Ovary (tissue), 7 donors: ENCODE measurements at regions not wholly inside any gene's neighbourhood (a gene's known extent, or its start where the extent isn't known, plus 50 kb on each side); places are given as distances from the start of the nearest gene placed in this dataset.

Experiments used
- DNase-seq, 5 donors: peaks; one replicate each; pipeline ENCODE4 v3.0.0-alpha.2; 2019 to 2020
- H3K27ac ChIP-seq, 2 donors: fragments of 200-600 bp; one replicate each; pipeline versions ENCODE4 v1.5.1 to v1.8.0; 2019 to 2022
- H3K27me3 ChIP-seq: fragments of 200-600 bp; one replicate; pipeline ENCODE4 v1.8.0; 2022
- H3K36me3 ChIP-seq: fragments of 200-600 bp; sonication (generic); one replicate; pipeline ENCODE4 v1.5.1; 2019
- H3K4me1 ChIP-seq: one replicate; pipeline ENCODE4 v1.8.1; 2013; ENCODE audit warnings: mild to moderate bottlenecking, moderate library complexity; ENCODE audit not compliant: insufficient read depth
- H3K4me3 ChIP-seq: fragments of 200-600 bp; sonication (generic); one replicate; pipeline ENCODE4 v1.5.1; 2017
- H3K9me3 ChIP-seq, 2 donors: fragments of 200-600 bp in 1 of 2; sonication (generic) in 1 of 2; one replicate each; pipeline versions ENCODE4 v1.5.1 to v1.8.1; 2013 to 2019; ENCODE audit warnings: mild to moderate bottlenecking in 1 of 2, moderate library complexity in 1 of 2
- EP300 ChIP-seq: sonication (generic); formaldehyde crosslinking; IDR thresholded peaks from one replicate; pipeline ENCODE4 v1.6.1; 2017; ENCODE audit warnings: antibody characterized with exemption
- POLR2A ChIP-seq: fragments of 450-650 bp; IDR thresholded peaks from one replicate; pipeline ENCODE4 v1.6.1; 2017; ENCODE audit warnings: antibody characterized with exemption, mild to moderate bottlenecking, moderate library complexity
- WGBS, 3 donors: extraction: QIAGEN DNeasy Blood & Tissue Kit in 1 of 3; methylation state at CpG; one replicate each; pipeline versions ENCODE4 v1.1.5 to v1.1.7; 2013 to 2017; 5-methylcytosine and 5-hydroxymethylcytosine counted together
- intact Hi-C, 4 donors: fragments of 100-400 bp; cut with DNase I; formaldehyde crosslinking; loops; one replicate each; pipeline versions ENCODE4 v1.11.0 to v1.15.1; 2022 to 2023
- TF ChIP-seq, protein P1 (sequence below), 3 donors: fragments of 450-650 bp in 2 of 3; fragments of 200-600 bp in 1 of 3; IDR thresholded peaks; one replicate each; pipeline versions ENCODE4 v1.5.1 to v1.8.0; 2016 to 2022; ENCODE audit warnings: antibody characterized with exemption in 3 of 3, mild to moderate bottlenecking in 1 of 3
- donor health status: DM: no; HTN: no; CAD: no; lungs with moderate emphysema.
- donor health status: DM: no; HTN: no; CAD: no.
- donor health status: Bipolar disorder and iron deficiency.
- donor health status: DM: no; HTN: no; CAD: no.
- donor health status: DM: yes; HTN: yes; CAD: no.

DNA sequence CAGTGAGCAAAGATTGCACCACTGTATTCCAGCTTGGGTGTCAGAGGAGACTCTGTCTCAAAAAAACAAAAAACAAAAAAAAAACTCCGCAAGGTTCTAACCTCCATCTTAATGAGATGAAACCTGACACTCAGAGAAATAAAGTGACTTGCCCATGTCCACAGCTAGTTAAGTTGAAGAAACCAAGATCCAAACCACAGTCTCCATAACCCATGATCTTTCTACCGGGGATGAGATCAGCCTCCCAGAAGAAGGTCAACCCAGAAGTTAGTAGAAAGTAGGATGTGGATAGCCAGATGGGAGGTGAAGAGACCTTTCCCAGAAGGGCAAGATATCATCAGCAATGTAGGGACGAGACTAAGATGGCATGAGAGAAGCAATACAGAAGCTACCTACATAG is 140.4 kb upstream of the ADRA1B start:
- no peak overlapping the region for H3K27ac ChIP-seq
- no peaks in the 10 kb centered on the region for H3K9me3 ChIP-seq
- no peaks in the 10 kb centered on the region for H3K36me3 ChIP-seq
- no peak overlapping the region for H3K4me3 ChIP-seq
- no peaks in the 10 kb centered on the region for H3K27me3 ChIP-seq
- WGBS, 3 donors, result 65 to 84% (median 73%) methylated on average over 3 of the region's 3 CpGs
- no peak for DNase-seq
- intact Hi-C loops, result loop anchor here in 2 of 4 donors (10.0 kb wide), 1 partner anchor 139 kb away; the partner anchor contains the start of gene ADRA1B (in 2 of the 2)
- peaks cover 2% of the 10 kb centered on the region for H3K4me1 ChIP-seq
- TF ChIP-seq, protein P1, sequence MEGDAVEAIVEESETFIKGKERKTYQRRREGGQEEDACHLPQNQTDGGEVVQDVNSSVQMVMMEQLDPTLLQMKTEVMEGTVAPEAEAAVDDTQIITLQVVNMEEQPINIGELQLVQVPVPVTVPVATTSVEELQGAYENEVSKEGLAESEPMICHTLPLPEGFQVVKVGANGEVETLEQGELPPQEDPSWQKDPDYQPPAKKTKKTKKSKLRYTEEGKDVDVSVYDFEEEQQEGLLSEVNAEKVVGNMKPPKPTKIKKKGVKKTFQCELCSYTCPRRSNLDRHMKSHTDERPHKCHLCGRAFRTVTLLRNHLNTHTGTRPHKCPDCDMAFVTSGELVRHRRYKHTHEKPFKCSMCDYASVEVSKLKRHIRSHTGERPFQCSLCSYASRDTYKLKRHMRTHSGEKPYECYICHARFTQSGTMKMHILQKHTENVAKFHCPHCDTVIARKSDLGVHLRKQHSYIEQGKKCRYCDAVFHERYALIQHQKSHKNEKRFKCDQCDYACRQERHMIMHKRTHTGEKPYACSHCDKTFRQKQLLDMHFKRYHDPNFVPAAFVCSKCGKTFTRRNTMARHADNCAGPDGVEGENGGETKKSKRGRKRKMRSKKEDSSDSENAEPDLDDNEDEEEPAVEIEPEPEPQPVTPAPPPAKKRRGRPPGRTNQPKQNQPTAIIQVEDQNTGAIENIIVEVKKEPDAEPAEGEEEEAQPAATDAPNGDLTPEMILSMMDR (IDR thresholded peaks at IDR 0.05), result no peak
- TF ChIP-seq POLR2A, result no peak

DNA sequence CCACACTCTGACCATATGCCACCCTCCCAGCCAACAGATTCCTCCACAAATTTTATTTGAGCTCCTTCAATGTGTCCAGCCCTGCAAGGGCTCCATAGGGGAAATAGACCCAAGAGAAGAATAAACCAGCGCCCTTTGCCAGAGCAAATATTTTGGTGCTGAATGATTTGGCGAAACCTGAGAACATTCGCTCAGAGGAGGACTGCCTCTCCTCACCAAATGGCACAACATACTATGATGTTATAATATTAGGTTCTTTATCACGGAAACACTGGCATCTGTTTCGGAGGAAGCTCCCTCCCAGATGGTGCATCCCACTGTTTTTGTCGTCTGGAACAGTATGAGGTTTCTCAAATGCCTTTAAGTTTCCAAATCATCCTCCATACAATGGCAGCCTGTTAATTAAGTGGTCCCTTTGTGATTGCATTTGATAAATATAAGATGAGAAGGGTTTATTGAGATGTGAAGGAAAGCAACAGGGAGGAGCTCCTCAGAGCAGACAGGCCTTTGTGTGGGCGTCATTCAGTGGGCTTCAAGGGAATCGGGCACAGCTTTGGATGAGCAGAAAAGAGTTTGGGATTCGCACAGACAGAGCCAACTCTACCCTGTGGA is 139.1 kb upstream of the ADRA1B start:
- Histone ChIP-seq H3K9me3 (no peaks in the 10 kb centered on the region), H3K27me3 (no peaks in the 10 kb centered on the region), H3K27ac (no peak overlapping the region), H3K4me3 (no peak overlapping the region), H3K4me1 (peaks cover 2% of the 10 kb centered on the region), H3K36me3 (no peaks in the 10 kb centered on the region)
- intact Hi-C loops, result loop anchor here in 2 of 4 donors (10.0 kb wide), 1 partner anchor 138 kb away; the partner anchor contains the start of gene ADRA1B (in 2 of the 2)
- TF ChIP-seq, protein P1 (IDR thresholded peaks at IDR 0.05), result no peak
- no peak for TF ChIP-seq EP300
- no peak for TF ChIP-seq POLR2A
- 61 to 83% (median 77%) methylated on average over 9 of the region's 9 CpGs for WGBS, 3 donors
- DNase-seq, result no peak

DNA sequence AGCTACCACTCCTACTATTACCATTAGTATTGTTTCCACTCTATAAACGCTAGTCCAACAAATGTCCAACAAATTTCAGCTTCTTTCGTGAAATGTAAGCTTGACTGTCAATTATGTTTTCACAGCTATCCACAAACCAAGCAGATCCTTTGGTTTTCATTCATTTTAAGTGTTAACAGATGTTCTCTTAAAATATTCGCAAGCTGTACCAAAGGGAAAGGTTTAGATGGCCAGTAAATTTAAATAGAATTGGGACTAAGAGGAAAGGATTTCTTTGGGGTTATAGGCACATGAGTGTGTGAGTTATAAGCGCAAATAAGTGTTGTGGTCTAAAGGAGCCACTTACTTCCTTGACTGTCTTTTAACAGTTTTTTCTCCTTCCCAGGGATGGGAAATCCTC is 136.8 kb upstream of the ADRA1B start:
- H3K4me1 ChIP-seq, result no peaks in the 10 kb centered on the region
- H3K27ac ChIP-seq, result no peak overlapping the region
- TF ChIP-seq, protein P1 (IDR thresholded peaks at IDR 0.05), result no peak
- no peak for TF ChIP-seq EP300
- TF ChIP-seq POLR2A, result no peak
- H3K36me3 ChIP-seq, result no peaks in the 10 kb centered on the region
- intact Hi-C loops, result loop anchor here in 2 of 4 donors (10.0 kb wide), 1 partner anchor 135 kb away; the partner anchor contains the start of gene ADRA1B (in 2 of the 2)
- no peak overlapping the region for H3K4me3 ChIP-seq
- DNase-seq, result no peak
- H3K27me3 ChIP-seq, result no peaks in the 10 kb centered on the region
- 91 to 92% (median 91%) methylated on average over 4 of the region's 4 CpGs for WGBS, 3 donors
- no peaks in the 10 kb centered on the region for H3K9me3 ChIP-seq

DNA sequence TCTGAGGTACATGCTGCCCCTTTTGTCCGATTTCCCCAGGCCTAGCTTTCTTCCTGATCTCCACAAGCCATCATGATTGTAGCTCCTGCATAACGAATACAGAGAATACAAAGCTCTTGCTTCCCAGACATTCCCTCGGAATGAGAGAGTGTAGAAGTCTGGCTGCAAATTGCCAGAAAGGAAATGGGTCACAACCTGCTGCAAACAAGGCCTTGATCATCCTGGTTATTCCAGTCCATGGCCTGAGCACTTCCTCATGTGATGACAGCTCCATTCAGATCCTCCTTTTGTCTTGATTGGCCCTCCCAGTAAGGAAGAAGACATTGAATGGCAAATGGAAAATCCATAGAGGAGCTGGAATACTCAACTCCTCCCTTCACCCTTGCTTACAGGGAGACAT is 136.0 kb upstream of the ADRA1B start:
- Histone ChIP-seq H3K9me3 (no peaks in the 10 kb centered on the region), H3K27me3 (no peaks in the 10 kb centered on the region), H3K36me3 (no peaks in the 10 kb centered on the region), H3K4me1 (no peaks in the 10 kb centered on the region), H3K27ac (no peak overlapping the region), H3K4me3 (no peak overlapping the region)
- WGBS, 3 donors, result 64 to 85% (median 77%) methylated on average over 3 of the region's 3 CpGs
- TF ChIP-seq EP300 (no peak), POLR2A (no peak)
- TF ChIP-seq, protein P1 (IDR thresholded peaks at IDR 0.05), result no peak
- intact Hi-C loops, result no loop called here
- no peak for DNase-seq
